K562 (cell line): ENCODE measurements at regions not wholly inside any gene's neighbourhood (a gene's known extent, or its start where the extent isn't known, plus 50 kb on each side); places are given as distances from the start of the nearest gene placed in this dataset.

Experiments
- ATAC-seq: fragments of 200-7000 bp; cut with Tn5 transposase; 3 replicates; pipeline ENCODE4 v1.9.1; 2020; ENCODE audit warnings: moderate library complexity
- BruUV-seq: library from RNA; stranded (reverse); fragments of 400-500 nt; replicated peaks from 2 replicates; lab custom pipeline; 2021; lab: Mats Ljungman, UMichigan
- CTCF ChIA-PET: fragments of 300-600 bp; formaldehyde crosslinking; extraction: SDS; loops from one replicate; lab custom pipeline; 2021; ENCODE audit warnings: low intra/inter-chr PET ratio; lab: Yijun Ruan, JAX
- POLR2A ChIA-PET: fragments of 300-600, 350-650 bp; sonication (Branson Sonifier 250); formaldehyde crosslinking; extraction: SDS; loops from one replicate; lab custom pipeline; 2021; ENCODE audit warnings: antibody characterized with exemption, inconsistent platforms; lab: Yijun Ruan, JAX
- DNase-seq, 4 experiments: peaks; one replicate each; pipeline versions ENCODE4 v3.0.0 to v3.0.0-alpha.2; 2011 to 2018; ENCODE audit warnings: low spot score in 3 of 4, mixed read lengths in 3 of 4; ENCODE audit errors: extremely low read depth in 1 of 4
- FAIRE-seq: peaks from 2 replicates; lab custom pipeline; 2011; peaks lifted over from hg19 to GRCh38; lab: Jason Lieb, UNC
- H2AFZ ChIP-seq: 2 replicates; pipeline ENCODE4 v1.6.0; 2011; ENCODE audit warnings: low read depth, low read length, control low read depth, inconsistent platforms
- H3K27ac ChIP-seq: fragments of 200-600 bp; 3 replicates; pipeline ENCODE4 v1.8.0; 2011; ENCODE audit warnings: low read depth, mild to moderate bottlenecking, control low read depth, inconsistent platforms, low read length, moderate library complexity, mixed read lengths; ENCODE audit errors: extremely low read depth
- H3K27me3 ChIP-seq, 2 experiments: fragments of 300-600 bp in 1 of 2; 2 replicates in 1 of 2; 3 replicates in 1 of 2; pipeline versions ENCODE4 v1.6.0 to v1.8.0; 2011; ENCODE audit warnings: inconsistent platforms in 2 of 2, low read length in 2 of 2, mild to moderate bottlenecking in 1 of 2, mixed read lengths in 1 of 2, moderate library complexity in 1 of 2; ENCODE audit not compliant: control insufficient read depth in 2 of 2, insufficient read depth in 2 of 2
- H3K36me3 ChIP-seq: fragments of 300-600 bp; 3 replicates; pipeline ENCODE4 v1.8.0; 2011; ENCODE audit warnings: mild to moderate bottlenecking, low read length, inconsistent platforms; ENCODE audit not compliant: control insufficient read depth, insufficient read depth
- H3K4me1 ChIP-seq, 2 experiments: fragments of 200-600 bp in 1 of 2; replicated peaks in 1 of 2; 2 replicates in 1 of 2; 3 replicates in 1 of 2; pipeline versions ENCODE4 v1.5.1 to v1.8.0; 2011; ENCODE audit warnings: inconsistent platforms in 2 of 2, low read length in 2 of 2, mild to moderate bottlenecking in 1 of 2, mixed read lengths in 1 of 2, moderate library complexity in 1 of 2; ENCODE audit not compliant: control insufficient read depth in 2 of 2, insufficient read depth in 2 of 2
- H3K4me2 ChIP-seq: 2 replicates; pipeline ENCODE4 v1.6.1; 2011; ENCODE audit warnings: low read length, control low read depth, inconsistent platforms, mixed read lengths; ENCODE audit not compliant: insufficient read depth
- H3K4me3 ChIP-seq: fragments of 200-600 bp; sonication (generic), shearing (Covaris generic); 2 replicates; pipeline ENCODE4 v1.5.1; 2016; ENCODE audit warnings: control low read depth, inconsistent platforms
- H3K79me2 ChIP-seq: fragments of 200-600 bp; 3 replicates; pipeline ENCODE4 v1.8.0; 2011; ENCODE audit warnings: low read length, inconsistent platforms; ENCODE audit not compliant: control insufficient read depth, insufficient read depth
- H3K9ac ChIP-seq, 2 experiments: 2 replicates each; pipeline versions ENCODE4 v1.6.0 to v1.6.1; 2011; ENCODE audit warnings: low read depth in 2 of 2, low read length in 2 of 2, control low read depth in 1 of 2, inconsistent platforms in 1 of 2, mild to moderate bottlenecking in 1 of 2, mixed read lengths in 1 of 2; ENCODE audit not compliant: insufficient read depth in 1 of 2
- H3K9me1 ChIP-seq: one replicate; pipeline ENCODE4 v1.6.0; 2011; ENCODE audit warnings: inconsistent platforms, mild to moderate bottlenecking, low read length, moderate library complexity; ENCODE audit not compliant: control insufficient read depth, insufficient read depth
- H3K9me3 ChIP-seq: replicated peaks from 2 replicates; pipeline ENCODE4 v1.5.1; 2011; ENCODE audit warnings: low read depth, low read length, inconsistent platforms; ENCODE audit not compliant: control insufficient read depth, insufficient read depth
- H4K20me1 ChIP-seq: replicated peaks from 2 replicates; pipeline ENCODE4 v1.6.1; 2011; ENCODE audit warnings: low read length, inconsistent platforms, mixed read lengths; ENCODE audit not compliant: control insufficient read depth, insufficient read depth
- CC2D1A ChIP-seq: fragments of 450-650 bp; IDR thresholded peaks from 2 replicates; pipeline ENCODE4 v1.6.1; 2017; ENCODE audit warnings: mild to moderate bottlenecking
- CSDE1 ChIP-seq, 2 experiments: fragments of 450-650 bp; IDR thresholded peaks; 2 replicates each; pipeline ENCODE4 v1.6.1; 2016; ENCODE audit warnings: mild to moderate bottlenecking in 1 of 2
- E2F3 ChIP-seq: fragments of 250-450 bp; sonication (Bioruptor Pico); IDR thresholded peaks from 2 replicates; pipeline ENCODE4 v1.4.0; 2020; ENCODE audit warnings: mild to moderate bottlenecking
- ETV1 ChIP-seq: fragments of 450-650 bp; conservative IDR thresholded peaks from 2 replicates; pipeline ENCODE4 v1.6.1; 2016; ENCODE audit warnings: missing genetic modification characterization, control low read depth, low read depth, missing compliant biosample characterization
- ILK ChIP-seq: fragments of 450-650 bp; IDR thresholded peaks from 2 replicates; pipeline ENCODE4 v1.6.1; 2016; ENCODE audit warnings: missing genetic modification characterization, low read depth, mild to moderate bottlenecking, missing compliant biosample characterization, moderate library complexity, borderline replicate concordance
- JUNB ChIP-seq: fragments of 450-650 bp; formaldehyde crosslinking; conservative IDR thresholded peaks from 2 replicates; pipeline ENCODE4 v1.4.0; 2020; ENCODE audit warnings: mild to moderate bottlenecking
- NFRKB ChIP-seq: fragments of 450-650 bp; IDR thresholded peaks from 2 replicates; pipeline ENCODE4 v1.6.1; 2016; ENCODE audit warnings: low read depth
- NRF1 ChIP-seq, 2 experiments: fragments of 450-650 bp; IDR thresholded peaks in 1 of 2; conservative IDR thresholded peaks in 1 of 2; 2 replicates each; pipeline ENCODE4 v1.6.1; 2014; ENCODE audit warnings: mild to moderate bottlenecking in 2 of 2
- OTX1 ChIP-seq: fragments of 450-650 bp; formaldehyde crosslinking; IDR thresholded peaks from 2 replicates; pipeline ENCODE4 v1.4.0; 2022; ENCODE audit warnings: mild to moderate bottlenecking
- PRMT5 ChIP-seq: sonication (generic); formaldehyde crosslinking; IDR thresholded peaks from 2 replicates; pipeline ENCODE4 v1.5.0; 2020; ENCODE audit warnings: missing genetic modification reagents
- RB1 ChIP-seq: fragments of 450-650 bp; IDR thresholded peaks from 2 replicates; pipeline ENCODE4 v1.6.1; 2017; ENCODE audit warnings: low read depth, mild to moderate bottlenecking
- SAP30 ChIP-seq: fragments of 200-600 bp; sonication (generic); IDR thresholded peaks from 2 replicates; pipeline ENCODE4 v1.6.1; 2012; ENCODE audit warnings: borderline replicate concordance, low read depth, mild to moderate bottlenecking, moderate library complexity, low read length, control low read depth, inconsistent platforms; ENCODE audit not compliant: insufficient read depth, poor library complexity, severe bottlenecking
- SIRT6 ChIP-seq: IDR thresholded peaks from one replicate; pipeline ENCODE4 v1.6.1; 2012; ENCODE audit warnings: low read depth, mild to moderate bottlenecking, control low read depth, inconsistent platforms, low read length, moderate library complexity
- ZNF232 ChIP-seq: sonication (generic); formaldehyde crosslinking; IDR thresholded peaks from 2 replicates; pipeline ENCODE4 v1.8.0; 2022; ENCODE audit warnings: mild to moderate bottlenecking, missing genetic modification reagents
- ZNF436 ChIP-seq: fragments of 250-450, 450-650 bp; sonication (Bioruptor Pico); formaldehyde crosslinking; IDR thresholded peaks from 2 replicates; pipeline ENCODE4 v1.7.0; 2020; ENCODE audit warnings: mild to moderate bottlenecking
- WGBS: fragments of 100-300 bp; shearing (Covaris generic); methylation state at CpG from one replicate; pipeline ENCODE4 v1.1.6; 2016; ENCODE audit warnings: low coverage, mixed read lengths; ENCODE audit not compliant: insufficient coverage; ENCODE audit errors: missing lambda C conversion rate; 5-methylcytosine and 5-hydroxymethylcytosine counted together
- in situ Hi-C: fragments of 300-500 bp; cut with MboI; formaldehyde crosslinking; loops from 4 replicates; pipeline ENCODE4 v1.15.0; 2018; ENCODE audit warnings: inconsistent platforms, mixed read lengths
- intact Hi-C: fragments of 100-400 bp; cut with micrococcal nuclease; formaldehyde crosslinking; loops from 2 replicates; pipeline ENCODE4 v1.14.2; 2022
- TF ChIP-seq, protein P1 (sequence below): fragments of 450-650 bp; IDR thresholded peaks from 2 replicates; pipeline ENCODE4 v1.6.1; 2017; ENCODE audit warnings: antibody characterized with exemption
- TF ChIP-seq, protein P2 (sequence below): sonication (generic); formaldehyde crosslinking; IDR thresholded peaks from 2 replicates; pipeline ENCODE4 v1.8.0; 2022; ENCODE audit warnings: missing genetic modification reagents, mild to moderate bottlenecking, borderline replicate concordance

GRCh38 chr12:42690264-42690663 lies 100.7 kb upstream of the PRICKLE1 start:
- CTCF ChIA-PET, result no interaction called here
- Histone ChIP-seq H2AFZ (no peak overlapping the region), H3K27me3 (no peaks in the 10 kb centered on the region), H3K4me3 (no peak overlapping the region), H3K9ac (no peak overlapping the region), H3K36me3 (no peaks in the 10 kb centered on the region), H3K27ac (no peak overlapping the region), H4K20me1 (no peaks in the 10 kb centered on the region), H3K4me2 (no peak overlapping the region), H3K4me1 (no peaks in the 10 kb centered on the region), H3K9me1 (no peaks in the 10 kb centered on the region), H3K79me2 (no peaks in the 10 kb centered on the region), H3K9me3 (no peaks in the 10 kb centered on the region)
- DNase-seq (no peak), ATAC-seq (no peak), FAIRE-seq (no peak)
- POLR2A ChIA-PET, result interaction anchor here (1.1 kb wide), 1 partner anchor 8 kb away, joined by 3 read pairs; no protein-coding TSS in a partner anchor
- TF ChIP-seq RB1 (no peak), NFRKB (no peak), ZNF232 (no peak), ETV1 (no peak), E2F3 (CRISPR knock-in tag) (no peak), NRF1 (conservative IDR thresholded peaks at IDR 0.05 in 1 of 2, IDR thresholded peaks at IDR 0.05 in 1 of 2) (no peak), PRMT5 (no peak), JUNB (no peak), SAP30 (no peak), ILK (no peak), CSDE1 (IDR thresholded peaks at IDR 0.05) (no peak), SIRT6 (no peak), CC2D1A (no peak), OTX1 (no peak), ZNF436 (CRISPR knock-in tag) (no peak)
- TF ChIP-seq, protein P1, sequence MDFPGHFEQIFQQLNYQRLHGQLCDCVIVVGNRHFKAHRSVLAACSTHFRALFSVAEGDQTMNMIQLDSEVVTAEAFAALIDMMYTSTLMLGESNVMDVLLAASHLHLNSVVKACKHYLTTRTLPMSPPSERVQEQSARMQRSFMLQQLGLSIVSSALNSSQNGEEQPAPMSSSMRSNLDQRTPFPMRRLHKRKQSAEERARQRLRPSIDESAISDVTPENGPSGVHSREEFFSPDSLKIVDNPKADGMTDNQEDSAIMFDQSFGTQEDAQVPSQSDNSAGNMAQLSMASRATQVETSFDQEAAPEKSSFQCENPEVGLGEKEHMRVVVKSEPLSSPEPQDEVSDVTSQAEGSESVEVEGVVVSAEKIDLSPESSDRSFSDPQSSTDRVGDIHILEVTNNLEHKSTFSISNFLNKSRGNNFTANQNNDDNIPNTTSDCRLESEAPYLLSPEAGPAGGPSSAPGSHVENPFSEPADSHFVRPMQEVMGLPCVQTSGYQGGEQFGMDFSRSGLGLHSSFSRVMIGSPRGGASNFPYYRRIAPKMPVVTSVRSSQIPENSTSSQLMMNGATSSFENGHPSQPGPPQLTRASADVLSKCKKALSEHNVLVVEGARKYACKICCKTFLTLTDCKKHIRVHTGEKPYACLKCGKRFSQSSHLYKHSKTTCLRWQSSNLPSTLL, result no peak
- TF ChIP-seq, protein P2, sequence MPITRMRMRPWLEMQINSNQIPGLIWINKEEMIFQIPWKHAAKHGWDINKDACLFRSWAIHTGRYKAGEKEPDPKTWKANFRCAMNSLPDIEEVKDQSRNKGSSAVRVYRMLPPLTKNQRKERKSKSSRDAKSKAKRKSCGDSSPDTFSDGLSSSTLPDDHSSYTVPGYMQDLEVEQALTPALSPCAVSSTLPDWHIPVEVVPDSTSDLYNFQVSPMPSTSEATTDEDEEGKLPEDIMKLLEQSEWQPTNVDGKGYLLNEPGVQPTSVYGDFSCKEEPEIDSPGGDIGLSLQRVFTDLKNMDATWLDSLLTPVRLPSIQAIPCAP (CRISPR knock-in tag), result no peak
- 0% methylated on average over 2 of the region's 2 CpGs for WGBS
- BruUV-seq, result no TSS peak
- intact Hi-C loops (no loop called here), in situ Hi-C loops (no loop called here)
